Skeletal muscle tissue (tissue), 3 donors: ENCODE measurements at regions not wholly inside any gene's neighbourhood (a gene's known extent, or its start where the extent isn't known, plus 50 kb on each side); places are given as distances from the start of the nearest gene placed in this dataset.
"Not testable (repeated sequence)": the region's sequence is repeated elsewhere in the genome, so short reads cannot be mapped to it uniquely, and the experiment has no call there.

Experiments
- H3K27ac ChIP-seq: one replicate; pipeline ENCODE4 v1.7.0; 2013; ENCODE audit warnings: mild to moderate bottlenecking, low read depth, low read length, inconsistent platforms
- H3K27me3 ChIP-seq, 3 donors: one replicate each; pipeline ENCODE4 v1.7.0; 2013; ENCODE audit warnings: low read length in 3 of 3; ENCODE audit not compliant: control insufficient read depth in 3 of 3, insufficient read depth in 3 of 3
- H3K36me3 ChIP-seq, 3 donors: one replicate each; pipeline ENCODE4 v1.7.0; 2013; ENCODE audit warnings: low read length in 3 of 3; ENCODE audit not compliant: control insufficient read depth in 3 of 3, insufficient read depth in 3 of 3
- H3K4me1 ChIP-seq, 3 donors: one replicate each; pipeline ENCODE4 v1.7.0; 2013; ENCODE audit warnings: low read length in 3 of 3, mild to moderate bottlenecking in 3 of 3; ENCODE audit not compliant: control insufficient read depth in 3 of 3, insufficient read depth in 3 of 3
- H3K4me3 ChIP-seq, 3 donors: one replicate each; pipeline ENCODE4 v1.7.0; 2013; ENCODE audit warnings: low read length in 3 of 3
- H3K9ac ChIP-seq, 3 donors: one replicate each; pipeline ENCODE4 v1.7.0; 2013; ENCODE audit warnings: low read length in 3 of 3, mild to moderate bottlenecking in 3 of 3, moderate library complexity in 2 of 3, low read depth in 1 of 3
- H3K9me3 ChIP-seq, 3 donors: one replicate each; pipeline ENCODE4 v1.7.0; 2013; ENCODE audit warnings: low read length in 3 of 3; ENCODE audit not compliant: control insufficient read depth in 3 of 3
- donor health status: Osteomylitis.

- Histone ChIP-seq H3K4me3 (no peak overlapping the region), H3K9me3 (no peaks in the 10 kb centered on the region), H3K27me3 (no peaks in the 10 kb centered on the region), H3K9ac (no peak overlapping the region), H3K36me3 (no peaks in the 10 kb centered on the region), H3K4me1 (no peaks in the 10 kb centered on the region), H3K27ac (no peak overlapping the region)
Measured at GRCh38 chr2:186424265-186424664, 61.8 kb upstream of the ZC3H15 start.

GRCh38 chr2:186425576-186425975, 60.5 kb upstream of the ZC3H15 start:
- H3K4me1 ChIP-seq = no peaks in the 10 kb centered on the region
- no peaks in the 10 kb centered on the region for H3K9me3 ChIP-seq

GRCh38 chr2:186426153-186427016, 59.7 kb upstream of the ZC3H15 start:
- H3K9me3 ChIP-seq = no peaks in the 10 kb centered on the region
- no peaks in the 10 kb centered on the region for H3K4me1 ChIP-seq
- H3K36me3 ChIP-seq = no peaks in the 10 kb centered on the region
- no peak overlapping the region for H3K4me3 ChIP-seq
- H3K27ac ChIP-seq = no peak overlapping the region
- no peaks in the 10 kb centered on the region for H3K27me3 ChIP-seq
- no peak overlapping the region for H3K9ac ChIP-seq

More at GRCh38 chr2:186425576-186425975, 60.5 kb upstream of the ZC3H15 start:
- H3K36me3 ChIP-seq = no peaks in the 10 kb centered on the region
- no peaks in the 10 kb centered on the region for H3K27me3 ChIP-seq
- H3K27ac ChIP-seq = no peak overlapping the region
- H3K9ac ChIP-seq = no peak overlapping the region
- no peak overlapping the region for H3K4me3 ChIP-seq

- not testable (repeated sequence) for H3K9me3 ChIP-seq, H3K27ac ChIP-seq, H3K36me3 ChIP-seq
Measured at GRCh38 chr2:186427017-186427350, 59.1 kb upstream of the ZC3H15 start.

GRCh38 chr2:186427970-186428369, 58.1 kb upstream of the ZC3H15 start:
- Histone ChIP-seq H3K4me1 (no peaks in the 10 kb centered on the region), H3K27me3 (no peaks in the 10 kb centered on the region), H3K9me3 (no peaks in the 10 kb centered on the region), H3K9ac (no peak overlapping the region), H3K4me3 (no peak overlapping the region), H3K36me3 (no peaks in the 10 kb centered on the region), H3K27ac (no peak overlapping the region)

More at GRCh38 chr2:186427017-186427350, 59.1 kb upstream of the ZC3H15 start:
- not testable (repeated sequence) for H3K4me3 ChIP-seq, H3K27me3 ChIP-seq, H3K9ac ChIP-seq, H3K4me1 ChIP-seq

- Histone ChIP-seq H3K9ac (no peak overlapping the region), H3K4me3 (no peak overlapping the region), H3K4me1 (no peaks in the 10 kb centered on the region), H3K27me3 (no peaks in the 10 kb centered on the region), H3K9me3 (no peaks in the 10 kb centered on the region), H3K27ac (no peak overlapping the region), H3K36me3 (no peaks in the 10 kb centered on the region)
Measured at GRCh38 chr2:186429104-186429503, 57.0 kb upstream of the ZC3H15 start.

- Histone ChIP-seq H3K4me1 (no peaks in the 10 kb centered on the region), H3K27ac (no peak overlapping the region), H3K9ac (no peak overlapping the region), H3K36me3 (peaks cover 0 to 11% (median 7%) of the 10 kb centered on the region in 3 donors), H3K27me3 (no peaks in the 10 kb centered on the region), H3K9me3 (no peaks in the 10 kb centered on the region), H3K4me3 (no peak overlapping the region)
Measured at GRCh38 chr2:186431306-186431705, 54.8 kb upstream of the ZC3H15 start.

- no peaks in the 10 kb centered on the region for H3K27me3 ChIP-seq
- H3K9me3 ChIP-seq = no peaks in the 10 kb centered on the region
- H3K4me3 ChIP-seq = no peak overlapping the region
- no peaks in the 10 kb centered on the region for H3K4me1 ChIP-seq
- no peak overlapping the region for H3K27ac ChIP-seq
- no peak overlapping the region for H3K9ac ChIP-seq
- peaks cover 0 to 12% (median 7%) of the 10 kb centered on the region in 3 donors for H3K36me3 ChIP-seq
Measured at GRCh38 chr2:186433040-186433439, 53.0 kb upstream of the ZC3H15 start.

- no peak overlapping the region for H3K4me3 ChIP-seq
- no peaks in the 10 kb centered on the region for H3K9me3 ChIP-seq
- no peaks in the 10 kb centered on the region for H3K4me1 ChIP-seq
- H3K9ac ChIP-seq = no peak overlapping the region
- H3K27me3 ChIP-seq = no peaks in the 10 kb centered on the region
- peaks cover 0 to 12% (median 7%) of the 10 kb centered on the region in 3 donors for H3K36me3 ChIP-seq
- H3K27ac ChIP-seq = no peak overlapping the region
Measured at GRCh38 chr2:186433777-186434432, 52.2 kb upstream of the ZC3H15 start.
